ENCODE measurements at regions not wholly inside any gene's neighbourhood (a gene's known extent, or its start where the extent isn't known, plus 50 kb on each side); places are given as distances from the start of the nearest gene placed in this dataset.

DNA sequence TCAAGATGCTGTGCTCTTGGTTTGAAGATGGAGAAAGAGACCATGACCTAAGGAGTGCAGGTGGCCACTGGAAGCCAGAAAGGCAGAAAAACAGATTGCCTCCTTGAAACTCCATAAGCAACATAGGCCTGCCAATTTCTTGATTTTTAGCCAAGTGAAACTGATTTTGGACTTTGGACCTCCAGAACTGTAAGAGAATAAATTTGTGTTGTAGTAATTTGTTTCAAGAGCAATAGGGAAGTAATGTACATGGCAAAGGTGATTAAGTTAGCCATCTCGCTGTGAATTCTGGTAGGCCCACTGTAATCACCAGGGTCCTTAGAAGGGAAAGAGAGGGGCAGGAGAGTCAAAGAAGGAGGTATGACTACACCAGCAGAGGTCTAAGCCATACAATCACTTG, 238.8 kb downstream of the CNTN3 start:
- Histone ChIP-seq H3K4me1 (ENCODE audit: control insufficient read depth, insufficient read depth, low read length) (no peaks in the 10 kb centered on the region), H3K27me3 (ENCODE audit: control insufficient read depth, insufficient read depth, low read length) (no peaks in the 10 kb centered on the region), H3K4me3 (ENCODE audit: low read depth, low read length) (no peak overlapping the region), H3K9me3 (ENCODE audit: control insufficient read depth, insufficient read depth, low read length) (no peaks in the 10 kb centered on the region), H3K27ac (ENCODE audit: low read depth, low read length) (no peak overlapping the region), H3K36me3 (ENCODE audit: control insufficient read depth, insufficient read depth, low read length) (no peaks in the 10 kb centered on the region)
- no peak for DNase-seq (ENCODE audit: low read depth in 4 of 6, low spot score in 6 of 6)
- 100% methylated on average over 1 of the region's 1 CpG for WGBS (ENCODE audit: insufficient coverage)

- no CpG with 5 or more reads among the region's 2 CpGs for WGBS (ENCODE audit: insufficient coverage)
- no peaks in the 10 kb centered on the region for H3K27me3 ChIP-seq (ENCODE audit: control insufficient read depth, insufficient read depth, low read length)
- DNase-seq (ENCODE audit: low read depth in 4 of 6, low spot score in 6 of 6), result no peak
- H3K4me3 ChIP-seq (ENCODE audit: low read depth, low read length), result no peak overlapping the region
- H3K4me1 ChIP-seq (ENCODE audit: control insufficient read depth, insufficient read depth, low read length), result no peaks in the 10 kb centered on the region
- no peaks in the 10 kb centered on the region for H3K36me3 ChIP-seq (ENCODE audit: control insufficient read depth, insufficient read depth, low read length)
- H3K27ac ChIP-seq (ENCODE audit: low read depth, low read length), result no peak overlapping the region
- H3K9me3 ChIP-seq (ENCODE audit: control insufficient read depth, insufficient read depth, low read length), result no peaks in the 10 kb centered on the region
Observed at GRCh38 chr3:74372743-74373142, 241.7 kb downstream of the CNTN3 start.

GRCh38 chr3:74370342-74370741, 244.1 kb downstream of the CNTN3 start:
- no peaks in the 10 kb centered on the region for H3K4me1 ChIP-seq (ENCODE audit: control insufficient read depth, insufficient read depth, low read length)
- H3K36me3 ChIP-seq (ENCODE audit: control insufficient read depth, insufficient read depth, low read length), result no peaks in the 10 kb centered on the region
- H3K27ac ChIP-seq (ENCODE audit: low read depth, low read length), result no peak overlapping the region
- WGBS (ENCODE audit: insufficient coverage), result no CpG with 5 or more reads among the region's 2 CpGs
- H3K9me3 ChIP-seq (ENCODE audit: control insufficient read depth, insufficient read depth, low read length), result no peaks in the 10 kb centered on the region
- no peak for DNase-seq (ENCODE audit: low read depth in 4 of 6, low spot score in 6 of 6)
- H3K4me3 ChIP-seq (ENCODE audit: low read depth, low read length), result no peak overlapping the region
- H3K27me3 ChIP-seq (ENCODE audit: control insufficient read depth, insufficient read depth, low read length), result no peaks in the 10 kb centered on the region

DNA sequence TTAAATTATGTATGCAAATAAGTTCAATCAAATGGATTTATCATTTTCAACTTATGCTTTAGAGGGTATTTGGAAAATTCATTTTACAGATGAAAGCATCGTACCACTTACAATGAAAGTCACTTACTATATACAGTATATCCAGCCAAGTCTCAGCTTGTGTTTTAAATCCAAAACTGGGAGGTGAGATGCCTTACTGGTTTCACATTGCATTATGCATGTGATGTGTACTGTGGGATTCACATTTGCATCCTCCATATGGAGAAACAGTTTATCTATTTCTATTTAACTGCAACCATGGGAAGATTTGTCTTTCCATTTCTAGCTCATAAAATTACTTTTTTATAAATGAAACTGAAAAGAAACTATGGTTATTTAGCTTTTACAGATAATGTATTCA, 248.1 kb downstream of the CNTN3 start:
- Histone ChIP-seq H3K27me3 (ENCODE audit: control insufficient read depth, insufficient read depth, low read length) (no peaks in the 10 kb centered on the region), H3K4me3 (ENCODE audit: low read depth, low read length) (no peak overlapping the region), H3K27ac (ENCODE audit: low read depth, low read length) (no peak overlapping the region), H3K9me3 (ENCODE audit: control insufficient read depth, insufficient read depth, low read length) (no peaks in the 10 kb centered on the region), H3K36me3 (ENCODE audit: control insufficient read depth, insufficient read depth, low read length) (no peaks in the 10 kb centered on the region), H3K4me1 (ENCODE audit: control insufficient read depth, insufficient read depth, low read length) (no peaks in the 10 kb centered on the region)
- DNase-seq (ENCODE audit: low read depth in 4 of 6, low spot score in 6 of 6), result peak in 2 of 6 donors; percentile 68 to 81
- no CpG with 5 or more reads among the region's 1 CpG for WGBS (ENCODE audit: insufficient coverage)

GRCh38 chr3:74363346-74363745, 251.1 kb downstream of the CNTN3 start:
- H3K4me1 ChIP-seq (ENCODE audit: control insufficient read depth, insufficient read depth, low read length), result no peaks in the 10 kb centered on the region
- WGBS (ENCODE audit: insufficient coverage), result no CpG with 5 or more reads among the region's 1 CpG
- no peaks in the 10 kb centered on the region for H3K27me3 ChIP-seq (ENCODE audit: control insufficient read depth, insufficient read depth, low read length)
- H3K27ac ChIP-seq (ENCODE audit: low read depth, low read length), result no peak overlapping the region
- peaks cover 1% of the 10 kb centered on the region for H3K9me3 ChIP-seq (ENCODE audit: control insufficient read depth, insufficient read depth, low read length)
- no peaks in the 10 kb centered on the region for H3K36me3 ChIP-seq (ENCODE audit: control insufficient read depth, insufficient read depth, low read length)
- DNase-seq (ENCODE audit: low read depth in 4 of 6, low spot score in 6 of 6), result no peak
- H3K4me3 ChIP-seq (ENCODE audit: low read depth, low read length), result no peak overlapping the region

DNA sequence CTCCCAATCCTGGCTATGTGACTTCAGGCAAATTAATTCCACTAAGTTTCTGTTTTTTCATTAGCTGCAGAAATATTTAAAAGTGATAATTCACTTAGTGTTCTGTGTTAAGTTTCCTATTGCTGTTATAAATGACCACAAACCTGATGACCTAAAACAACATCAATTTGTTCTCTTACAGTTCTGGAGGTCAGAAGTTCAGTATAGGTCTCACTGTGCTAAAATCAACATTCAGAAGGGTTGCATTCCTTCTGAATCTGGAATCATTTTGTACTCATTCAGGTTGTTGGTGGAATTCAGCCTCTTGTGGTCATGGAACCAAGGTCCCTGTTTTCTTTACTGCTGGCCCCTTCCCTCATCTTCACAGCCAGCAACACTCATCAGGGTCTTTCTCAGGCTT, 254.1 kb downstream of the CNTN3 start:
- DNase-seq (ENCODE audit: low read depth in 4 of 6, low spot score in 6 of 6), result no peak
- H3K4me3 ChIP-seq (ENCODE audit: low read depth, low read length), result no peak overlapping the region
- H3K27ac ChIP-seq (ENCODE audit: low read depth, low read length), result no peak overlapping the region
- H3K36me3 ChIP-seq (ENCODE audit: control insufficient read depth, insufficient read depth, low read length), result no peaks in the 10 kb centered on the region
- peaks cover 1% of the 10 kb centered on the region for H3K9me3 ChIP-seq (ENCODE audit: control insufficient read depth, insufficient read depth, low read length)
- no peaks in the 10 kb centered on the region for H3K27me3 ChIP-seq (ENCODE audit: control insufficient read depth, insufficient read depth, low read length)
- no peaks in the 10 kb centered on the region for H3K4me1 ChIP-seq (ENCODE audit: control insufficient read depth, insufficient read depth, low read length)

DNA sequence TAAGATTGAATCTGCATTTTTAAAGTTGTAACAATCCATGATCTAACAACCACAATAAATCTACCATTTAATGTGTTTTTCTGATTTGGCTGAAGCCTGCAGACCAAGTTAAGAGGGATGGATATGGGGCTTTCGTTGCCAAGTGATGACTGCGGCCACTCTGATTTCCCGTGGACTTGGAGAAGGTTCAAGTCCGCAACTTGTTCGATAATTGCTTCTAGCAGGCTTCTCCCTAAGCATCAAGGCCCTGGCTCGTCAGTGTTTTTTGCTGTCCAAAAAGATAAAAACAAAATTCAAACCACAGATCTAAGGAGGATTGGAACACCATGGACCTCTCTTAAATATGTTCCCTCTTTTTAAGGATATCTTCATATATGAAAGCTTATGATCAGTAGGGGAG, 256.6 kb downstream of the CNTN3 start:
- Histone ChIP-seq H3K36me3 (ENCODE audit: control insufficient read depth, insufficient read depth, low read length) (no peaks in the 10 kb centered on the region), H3K4me1 (ENCODE audit: control insufficient read depth, insufficient read depth, low read length) (no peaks in the 10 kb centered on the region), H3K27ac (ENCODE audit: low read depth, low read length) (no peak overlapping the region), H3K9me3 (ENCODE audit: control insufficient read depth, insufficient read depth, low read length) (peaks cover 1% of the 10 kb centered on the region), H3K27me3 (ENCODE audit: control insufficient read depth, insufficient read depth, low read length) (no peaks in the 10 kb centered on the region), H3K4me3 (ENCODE audit: low read depth, low read length) (no peak overlapping the region)
- DNase-seq (ENCODE audit: low read depth in 4 of 6, low spot score in 6 of 6), result peak in 2 of 6 donors; percentile 53 to 59
- 52% methylated on average over 5 of the region's 6 CpGs for WGBS (ENCODE audit: insufficient coverage)

DNA sequence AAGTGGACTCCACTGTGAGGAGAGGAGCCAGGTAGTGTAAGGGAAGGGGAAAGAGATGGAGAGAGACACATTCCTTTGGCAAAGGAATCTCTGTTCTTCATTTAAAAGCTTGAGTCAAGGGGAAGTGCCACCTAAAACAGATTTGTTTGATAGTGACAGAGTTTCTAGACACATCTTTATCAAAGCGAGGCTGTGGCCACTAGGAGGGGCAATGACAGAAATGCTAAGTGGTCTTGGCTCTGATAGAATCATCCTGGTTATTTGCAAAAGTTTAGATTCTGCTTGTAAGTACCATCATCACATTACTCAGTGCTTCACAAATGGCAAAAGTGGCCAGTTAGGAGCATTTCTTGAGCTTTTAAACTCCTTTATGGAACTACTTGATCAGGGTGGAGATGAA, 261.4 kb downstream of the CNTN3 start:
- H3K4me1 ChIP-seq (ENCODE audit: control insufficient read depth, insufficient read depth, low read length), result no peaks in the 10 kb centered on the region
- 83% methylated on average over 1 of the region's 1 CpG for WGBS (ENCODE audit: insufficient coverage)
- no peak for DNase-seq (ENCODE audit: low read depth in 4 of 6, low spot score in 6 of 6)

DNA sequence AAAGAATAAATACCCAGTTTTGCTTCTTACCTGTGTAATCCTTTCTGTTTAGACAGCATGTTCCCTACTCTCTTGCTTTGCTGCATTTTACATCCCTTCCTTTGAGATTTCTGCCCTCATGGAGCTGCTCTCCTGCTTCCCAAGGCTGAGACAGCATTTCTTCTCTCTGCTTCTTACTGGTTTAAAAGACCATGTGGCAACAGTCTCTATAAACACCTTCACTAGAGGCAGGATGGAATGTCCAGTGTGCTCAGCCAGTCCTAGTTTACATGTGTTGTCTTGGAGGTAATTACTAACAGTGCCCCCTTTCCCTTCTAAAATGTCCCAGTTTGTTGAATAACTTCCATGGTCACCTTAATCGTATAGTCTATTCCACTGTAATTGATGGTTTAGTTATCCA, 262.3 kb downstream of the CNTN3 start:
- no peak overlapping the region for H3K27ac ChIP-seq (ENCODE audit: low read depth, low read length)
- WGBS (ENCODE audit: insufficient coverage), result no CpG with 5 or more reads among the region's 1 CpG
- H3K4me3 ChIP-seq (ENCODE audit: low read depth, low read length), result no peak overlapping the region
- peaks cover 3% of the 10 kb centered on the region for H3K36me3 ChIP-seq (ENCODE audit: control insufficient read depth, insufficient read depth, low read length)
- no peaks in the 10 kb centered on the region for H3K9me3 ChIP-seq (ENCODE audit: control insufficient read depth, insufficient read depth, low read length)
- H3K4me1 ChIP-seq (ENCODE audit: control insufficient read depth, insufficient read depth, low read length), result no peaks in the 10 kb centered on the region
- no peak for DNase-seq (ENCODE audit: low read depth in 4 of 6, low spot score in 6 of 6)
- no peaks in the 10 kb centered on the region for H3K27me3 ChIP-seq (ENCODE audit: control insufficient read depth, insufficient read depth, low read length)

More for the DNA sequence above, 261.4 kb downstream of the CNTN3 start:
- peaks cover 3% of the 10 kb centered on the region for H3K36me3 ChIP-seq (ENCODE audit: control insufficient read depth, insufficient read depth, low read length)
- H3K27me3 ChIP-seq (ENCODE audit: control insufficient read depth, insufficient read depth, low read length), result no peaks in the 10 kb centered on the region
- H3K4me3 ChIP-seq (ENCODE audit: low read depth, low read length), result no peak overlapping the region
- H3K9me3 ChIP-seq (ENCODE audit: control insufficient read depth, insufficient read depth, low read length), result no peaks in the 10 kb centered on the region
- H3K27ac ChIP-seq (ENCODE audit: low read depth, low read length), result no peak overlapping the region

- DNase-seq (ENCODE audit: low read depth in 4 of 6, low spot score in 6 of 6), result peak in 1 of 6 donors; percentile 25
- Histone ChIP-seq H3K9me3 (ENCODE audit: control insufficient read depth, insufficient read depth, low read length) (no peaks in the 10 kb centered on the region), H3K36me3 (ENCODE audit: control insufficient read depth, insufficient read depth, low read length) (peaks cover 3% of the 10 kb centered on the region), H3K27me3 (ENCODE audit: control insufficient read depth, insufficient read depth, low read length) (no peaks in the 10 kb centered on the region), H3K27ac (ENCODE audit: low read depth, low read length) (no peak overlapping the region), H3K4me3 (ENCODE audit: low read depth, low read length) (no peak overlapping the region), H3K4me1 (ENCODE audit: control insufficient read depth, insufficient read depth, low read length) (no peaks in the 10 kb centered on the region)
- WGBS (ENCODE audit: insufficient coverage), result 83% methylated on average over 2 of the region's 5 CpGs
Observed at GRCh38 chr3:74351213-74351612, 263.2 kb downstream of the CNTN3 start.

Measured in spinal cord (tissue), 9 donors.